GM21360 (cell line): ENCODE measurements at regions not wholly inside any gene's neighbourhood (a gene's known extent, or its start where the extent isn't known, plus 50 kb on each side); places are given as distances from the start of the nearest gene placed in this dataset.

ENCODE experiments used
- ATAC-seq: cut with Tn5 transposase; IDR thresholded peaks from one replicate; pipeline ENCODE4 v1.9.1; 2021; ENCODE audit warnings: mild to moderate bottlenecking, moderate library complexity; ENCODE audit not compliant: unreplicated experiment

GRCh38 chr4:27467351-27467750 is 606.7 kb downstream of the STIM2 start:
- no peak for ATAC-seq

- ATAC-seq = no peak
These were observed 611.7 kb downstream of the STIM2 start for GRCh38 chr4:27472364-27472763.

- no peak for ATAC-seq
These were observed 614.0 kb downstream of the STIM2 start for GRCh38 chr4:27474691-27475090.

- no peak for ATAC-seq
These were observed 623.6 kb downstream of the STIM2 start for GRCh38 chr4:27484216-27484615.

- no peak for ATAC-seq
These were observed 629.7 kb downstream of the STIM2 start for GRCh38 chr4:27490315-27490714.

GRCh38 chr4:27490766-27491165 is 630.1 kb downstream of the STIM2 start:
- ATAC-seq = no peak

GRCh38 chr4:27506401-27506800 is 645.8 kb downstream of the STIM2 start:
- no peak for ATAC-seq

- ATAC-seq = no peak
These were observed 654.1 kb downstream of the STIM2 start for GRCh38 chr4:27514711-27515110.

- no peak for ATAC-seq
These were observed 654.5 kb downstream of the STIM2 start for GRCh38 chr4:27515140-27515539.

GRCh38 chr4:27518876-27519275 is 658.2 kb downstream of the STIM2 start:
- ATAC-seq = no peak

- ATAC-seq = no peak
These were observed 663.6 kb downstream of the STIM2 start for GRCh38 chr4:27524224-27524623.

GRCh38 chr4:27534488-27534887 is 673.8 kb downstream of the STIM2 start:
- no peak for ATAC-seq

- no peak for ATAC-seq
These were observed 707.8 kb downstream of the STIM2 start for GRCh38 chr4:27568236-27568951.

- ATAC-seq = no peak
These were observed 708.3 kb downstream of the STIM2 start for GRCh38 chr4:27568952-27569319.

- ATAC-seq = no peak
These were observed 714.1 kb downstream of the STIM2 start for GRCh38 chr4:27574743-27575142.

GRCh38 chr4:27577951-27578350 is 717.3 kb downstream of the STIM2 start:
- ATAC-seq = no peak

- ATAC-seq = no peak
These were observed 732.1 kb downstream of the STIM2 start for GRCh38 chr4:27592738-27593137.

GRCh38 chr4:27594922-27595321 is 734.3 kb downstream of the STIM2 start:
- no peak for ATAC-seq

- no peak for ATAC-seq
These were observed 735.1 kb downstream of the STIM2 start for GRCh38 chr4:27595571-27596360.

GRCh38 chr4:27602172-27602571 is 741.5 kb downstream of the STIM2 start:
- no peak for ATAC-seq

GRCh38 chr4:27604692-27605091 is 744.1 kb downstream of the STIM2 start:
- no peak for ATAC-seq

GRCh38 chr4:27616166-27616565 is 755.5 kb downstream of the STIM2 start:
- ATAC-seq = no peak
